Activated T-helper 1 cell treated with anti-CD3 and anti-CD28 coated beads, Interleukin-12 subunit alpha, Interleukin-12 subunit beta, Interleukin-2, Interleukin-4 antibody, amounts not matched to agents 30 ng/mL and 10 ng/mL and 1 ng/mL, durations not matched to agents 14 hours and 24 hours and 36 hours (primary cell): ENCODE measurements at regions not wholly inside any gene's neighbourhood (a gene's known extent, or its start where the extent isn't known, plus 50 kb on each side); places are given as distances from the start of the nearest gene placed in this dataset.
"Not testable (repeated sequence)": the region's sequence is repeated elsewhere in the genome, so short reads cannot be mapped to it uniquely, and the experiment has no call there.

ENCODE experiments used
- DNase-seq: peaks from one replicate; pipeline ENCODE4 v3.0.0; 2021; ENCODE audit warnings: low spot score
- H3K27ac Mint-ChIP-seq: one replicate; pipeline ENCODE4 v1.8.0; 2021; ENCODE audit warnings: mild to moderate bottlenecking, mixed read lengths
- H3K27me3 Mint-ChIP-seq: one replicate; pipeline ENCODE4 v1.8.0; 2022; ENCODE audit warnings: mild to moderate bottlenecking, moderate library complexity, mixed read lengths; ENCODE audit not compliant: insufficient read depth
- H3K36me3 Mint-ChIP-seq: one replicate; pipeline ENCODE4 v1.8.0; 2021; ENCODE audit warnings: low read depth, mixed read lengths
- H3K4me1 Mint-ChIP-seq: one replicate; pipeline ENCODE4 v1.8.0; 2021; ENCODE audit warnings: low read depth, mixed read lengths
- H3K4me3 Mint-ChIP-seq: one replicate; pipeline ENCODE4 v1.8.0; 2021; ENCODE audit warnings: mild to moderate bottlenecking, moderate library complexity, mixed read lengths
- H3K9me3 Mint-ChIP-seq: one replicate; pipeline ENCODE4 v1.8.0; 2021; ENCODE audit warnings: mixed read lengths
- intact Hi-C: fragments of 100-400 bp; cut with micrococcal nuclease; formaldehyde crosslinking; loops from one replicate; pipeline ENCODE4 v1.15.1; 2024

DNA sequence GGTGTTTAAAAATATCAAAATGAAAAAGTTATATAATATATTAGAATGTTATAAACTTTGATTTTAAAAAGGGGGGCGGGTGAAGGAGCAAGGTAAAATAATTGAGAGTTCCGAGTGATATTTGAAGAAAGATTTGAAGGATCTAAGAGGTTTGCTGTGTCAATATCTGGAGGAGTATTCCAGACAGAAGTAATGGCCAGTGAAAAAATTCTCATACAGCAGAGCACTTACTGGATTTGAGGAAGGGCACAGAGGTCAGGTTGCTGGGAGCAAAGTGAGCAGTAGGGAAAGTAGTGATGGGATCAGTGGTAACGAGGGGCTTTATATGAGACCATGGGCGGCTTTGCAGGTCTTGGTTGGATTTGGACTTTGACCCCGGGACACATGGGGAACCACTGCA, 531.5 kb downstream of the ADCYAP1 start:
- Mint-ChIP-seq H3K4me1 (no peaks in the 10 kb centered on the region), H3K27me3 (no peaks in the 10 kb centered on the region), H3K27ac (no peak overlapping the region), H3K36me3 (no peaks in the 10 kb centered on the region), H3K9me3 (no peaks in the 10 kb centered on the region), H3K4me3 (no peak overlapping the region)
- intact Hi-C loops, result no loop called here
- no peak for DNase-seq

- no peak for DNase-seq
- no peaks in the 10 kb centered on the region for H3K9me3 Mint-ChIP-seq
- no peak overlapping the region for H3K27ac Mint-ChIP-seq
- no peaks in the 10 kb centered on the region for H3K36me3 Mint-ChIP-seq
- no peak overlapping the region for H3K4me3 Mint-ChIP-seq
- intact Hi-C loops, result no loop called here
- no peaks in the 10 kb centered on the region for H3K27me3 Mint-ChIP-seq
- no peaks in the 10 kb centered on the region for H3K4me1 Mint-ChIP-seq
These were observed 533.8 kb downstream of the ADCYAP1 start for GRCh38 chr18:1438458-1438910.

GRCh38 chr18:1438967-1439366, 534.3 kb downstream of the ADCYAP1 start:
- H3K27ac Mint-ChIP-seq, result no peak overlapping the region
- H3K27me3 Mint-ChIP-seq, result no peaks in the 10 kb centered on the region
- no peak for DNase-seq
- H3K4me1 Mint-ChIP-seq, result no peaks in the 10 kb centered on the region
- intact Hi-C loops, result no loop called here
- no peaks in the 10 kb centered on the region for H3K9me3 Mint-ChIP-seq
- no peaks in the 10 kb centered on the region for H3K36me3 Mint-ChIP-seq
- H3K4me3 Mint-ChIP-seq, result no peak overlapping the region

DNA sequence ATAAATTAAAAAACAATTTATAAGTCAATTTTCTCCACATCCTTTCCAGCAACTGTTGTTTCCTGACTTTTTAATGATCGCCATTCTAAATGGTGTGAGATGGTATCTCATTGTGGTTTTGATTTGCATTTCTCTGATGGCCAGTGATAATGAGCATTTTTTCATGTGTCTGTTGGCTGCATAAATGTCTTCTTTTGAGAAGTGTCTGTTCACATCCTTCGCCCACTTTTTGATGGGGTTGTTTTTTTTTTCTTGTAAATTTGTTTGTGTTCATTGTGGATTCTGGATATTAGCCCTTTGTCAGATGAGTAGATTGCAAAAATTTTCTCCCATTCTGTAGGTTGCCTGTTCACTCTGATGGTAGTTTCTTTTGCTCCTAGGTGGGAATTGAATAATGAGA, 539.4 kb downstream of the ADCYAP1 start:
- DNase-seq, H3K4me3 Mint-ChIP-seq, H3K27ac Mint-ChIP-seq, H3K27me3 Mint-ChIP-seq, H3K9me3 Mint-ChIP-seq, H3K4me1 Mint-ChIP-seq, H3K36me3 Mint-ChIP-seq, intact Hi-C loops: not testable (repeated sequence)

GRCh38 chr18:1446765-1447164, 542.1 kb downstream of the ADCYAP1 start:
- no peak overlapping the region for H3K27ac Mint-ChIP-seq
- intact Hi-C loops, result no loop called here

DNA sequence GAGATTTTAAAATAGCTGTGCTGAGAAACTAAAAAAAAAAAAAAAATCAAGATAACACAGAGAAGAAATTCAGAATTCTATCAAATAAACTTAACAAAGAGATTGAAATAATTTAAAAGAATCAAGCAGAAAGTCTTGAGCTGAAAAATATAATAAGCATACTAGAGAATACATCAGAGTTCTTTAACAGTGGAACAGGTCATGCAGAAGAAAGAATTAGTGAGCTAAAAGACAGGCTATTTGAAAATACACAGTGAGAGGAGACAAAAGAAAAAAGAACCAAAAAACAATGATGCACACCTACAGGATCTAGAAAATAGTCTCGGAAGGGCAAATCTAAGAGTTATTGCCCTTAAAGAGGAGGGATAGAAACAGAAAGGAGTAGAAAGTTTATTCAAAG, 548.1 kb downstream of the ADCYAP1 start:
- intact Hi-C loops, result no loop called here
- no peaks in the 10 kb centered on the region for H3K36me3 Mint-ChIP-seq
- H3K27ac Mint-ChIP-seq, result no peak overlapping the region
- no peaks in the 10 kb centered on the region for H3K27me3 Mint-ChIP-seq
- no peak overlapping the region for H3K4me3 Mint-ChIP-seq
- H3K4me1 Mint-ChIP-seq, result no peaks in the 10 kb centered on the region
- H3K9me3 Mint-ChIP-seq, result peaks cover 6% of the 10 kb centered on the region
- DNase-seq, result no peak

More at GRCh38 chr18:1446765-1447164, 542.1 kb downstream of the ADCYAP1 start:
- Mint-ChIP-seq H3K27me3 (no peaks in the 10 kb centered on the region), H3K9me3 (no peaks in the 10 kb centered on the region), H3K4me1 (no peaks in the 10 kb centered on the region), H3K4me3 (no peak overlapping the region), H3K36me3 (no peaks in the 10 kb centered on the region)
- DNase-seq, result no peak

DNA sequence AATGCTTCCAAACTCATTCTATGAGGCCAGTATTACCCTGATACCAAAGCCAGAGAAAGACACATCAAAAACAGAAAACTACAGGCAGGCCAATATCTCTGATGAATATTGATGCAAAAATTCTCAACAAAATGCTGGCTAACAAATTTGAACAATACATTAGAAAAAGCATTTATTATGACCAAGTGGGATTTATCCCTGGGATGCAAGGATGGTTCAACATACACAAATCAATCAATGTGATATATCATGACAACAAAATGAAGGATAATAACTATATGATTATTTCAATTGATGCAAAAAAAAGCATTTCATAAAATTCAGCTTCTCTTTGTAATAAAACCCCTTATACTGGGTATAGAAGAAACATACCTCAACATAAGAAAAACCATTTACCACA, 550.9 kb downstream of the ADCYAP1 start:
- no peaks in the 10 kb centered on the region for H3K4me1 Mint-ChIP-seq
- intact Hi-C loops, result no loop called here
- H3K9me3 Mint-ChIP-seq, result peaks cover 6% of the 10 kb centered on the region
- no peak overlapping the region for H3K27ac Mint-ChIP-seq
- H3K27me3 Mint-ChIP-seq, result no peaks in the 10 kb centered on the region
- no peak overlapping the region for H3K4me3 Mint-ChIP-seq
- DNase-seq, result no peak
- H3K36me3 Mint-ChIP-seq, result no peaks in the 10 kb centered on the region

- peaks cover 3% of the 10 kb centered on the region for H3K9me3 Mint-ChIP-seq
- no peaks in the 10 kb centered on the region for H3K36me3 Mint-ChIP-seq
- no peaks in the 10 kb centered on the region for H3K4me1 Mint-ChIP-seq
- intact Hi-C loops, result no loop called here
- no peaks in the 10 kb centered on the region for H3K27me3 Mint-ChIP-seq
- H3K27ac Mint-ChIP-seq, result no peak overlapping the region
- DNase-seq, result no peak
- H3K4me3 Mint-ChIP-seq, result no peak overlapping the region
These were observed 553.9 kb downstream of the ADCYAP1 start for GRCh38 chr18:1458547-1458946.

DNA sequence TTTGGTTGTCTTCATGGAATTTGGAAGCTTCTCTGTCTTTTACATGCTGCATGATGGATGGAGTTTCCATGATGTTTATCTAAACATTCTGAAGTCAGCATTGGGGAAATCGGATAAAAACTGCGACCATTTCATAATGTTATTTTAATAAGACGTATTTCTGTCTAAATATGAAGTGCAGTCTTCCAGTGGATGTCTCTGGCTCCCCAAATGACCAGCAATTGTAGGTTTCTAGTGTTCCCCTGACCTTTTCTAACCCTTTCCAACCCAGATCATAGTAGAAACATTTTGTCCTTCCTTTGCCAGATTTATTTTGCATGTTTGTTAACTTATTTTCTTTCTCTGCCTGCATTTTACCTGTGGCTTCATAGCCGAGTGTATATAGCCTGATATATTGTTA, 559.3 kb downstream of the ADCYAP1 start:
- H3K9me3 Mint-ChIP-seq, result peaks cover 3% of the 10 kb centered on the region
- no peaks in the 10 kb centered on the region for H3K4me1 Mint-ChIP-seq
- intact Hi-C loops, result no loop called here
- DNase-seq, result no peak
- no peak overlapping the region for H3K4me3 Mint-ChIP-seq
- no peak overlapping the region for H3K27ac Mint-ChIP-seq
- H3K36me3 Mint-ChIP-seq, result no peaks in the 10 kb centered on the region
- no peaks in the 10 kb centered on the region for H3K27me3 Mint-ChIP-seq

- Mint-ChIP-seq H3K27me3 (no peaks in the 10 kb centered on the region), H3K9me3 (peaks cover 3% of the 10 kb centered on the region), H3K4me3 (no peak overlapping the region), H3K27ac (no peak overlapping the region), H3K36me3 (no peaks in the 10 kb centered on the region), H3K4me1 (no peaks in the 10 kb centered on the region)
- intact Hi-C loops, result no loop called here
- no peak for DNase-seq
These were observed 560.0 kb downstream of the ADCYAP1 start for GRCh38 chr18:1464444-1465217.

DNA sequence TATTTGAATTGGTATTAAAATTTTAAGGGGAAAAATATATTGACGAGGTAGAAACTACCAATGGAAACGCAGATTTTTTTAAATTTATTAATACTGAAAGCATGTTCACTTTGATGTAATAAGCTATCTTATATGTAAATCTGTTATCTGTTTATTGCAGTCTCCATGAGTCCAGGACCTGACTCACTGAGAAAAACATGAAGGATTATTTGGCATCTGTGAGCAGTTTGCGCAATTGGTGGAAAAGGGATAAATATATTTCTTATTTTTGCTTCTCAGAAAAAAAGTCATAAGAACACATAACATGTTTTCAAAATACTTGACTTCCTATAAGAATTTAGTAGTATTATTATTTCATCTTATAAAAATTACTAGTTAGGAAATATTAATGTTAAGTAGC, 561.4 kb downstream of the ADCYAP1 start:
- H3K27ac Mint-ChIP-seq, result no peak overlapping the region
- no peak overlapping the region for H3K4me3 Mint-ChIP-seq
- H3K9me3 Mint-ChIP-seq, result peaks cover 1% of the 10 kb centered on the region
- no peaks in the 10 kb centered on the region for H3K36me3 Mint-ChIP-seq
- no peaks in the 10 kb centered on the region for H3K4me1 Mint-ChIP-seq
- intact Hi-C loops, result no loop called here
- H3K27me3 Mint-ChIP-seq, result no peaks in the 10 kb centered on the region
- no peak for DNase-seq

DNA sequence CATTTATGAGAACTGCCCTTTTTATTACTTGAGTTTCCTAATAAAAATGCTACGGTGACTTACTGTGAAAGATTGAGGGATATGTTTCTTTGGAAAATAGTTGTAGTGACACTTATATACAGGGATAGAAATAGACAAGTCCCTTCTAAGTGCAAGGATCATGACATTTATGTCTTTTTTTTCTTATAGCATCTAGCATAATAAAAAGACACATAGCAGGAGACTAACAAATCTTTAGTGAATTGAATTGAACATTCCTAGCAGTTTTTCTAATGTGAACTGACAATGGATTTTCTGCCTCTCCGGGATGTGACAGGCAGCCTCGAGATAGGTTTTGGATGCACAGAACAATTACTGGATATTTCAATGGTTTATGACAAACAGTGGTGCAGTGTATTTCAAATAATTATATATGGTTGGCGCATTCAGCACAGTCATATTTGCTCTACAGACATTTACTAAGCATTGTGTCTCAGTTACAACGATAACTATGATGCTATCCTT, 562.8 kb downstream of the ADCYAP1 start:
- Mint-ChIP-seq H3K27ac (no peak overlapping the region), H3K9me3 (no peaks in the 10 kb centered on the region)
- intact Hi-C loops, result no loop called here

GRCh38 chr18:1468550-1468949, 563.9 kb downstream of the ADCYAP1 start:
- no peaks in the 10 kb centered on the region for H3K9me3 Mint-ChIP-seq
- no peaks in the 10 kb centered on the region for H3K4me1 Mint-ChIP-seq
- intact Hi-C loops, result no loop called here
- no peaks in the 10 kb centered on the region for H3K36me3 Mint-ChIP-seq
- H3K4me3 Mint-ChIP-seq, result no peak overlapping the region
- no peak for DNase-seq
- H3K27me3 Mint-ChIP-seq, result no peaks in the 10 kb centered on the region
- no peak overlapping the region for H3K27ac Mint-ChIP-seq

More for the DNA sequence above, 562.8 kb downstream of the ADCYAP1 start:
- H3K4me1 Mint-ChIP-seq, result no peaks in the 10 kb centered on the region
- H3K4me3 Mint-ChIP-seq, result no peak overlapping the region
- H3K27me3 Mint-ChIP-seq, result no peaks in the 10 kb centered on the region
- H3K36me3 Mint-ChIP-seq, result no peaks in the 10 kb centered on the region
- no peak for DNase-seq

DNA sequence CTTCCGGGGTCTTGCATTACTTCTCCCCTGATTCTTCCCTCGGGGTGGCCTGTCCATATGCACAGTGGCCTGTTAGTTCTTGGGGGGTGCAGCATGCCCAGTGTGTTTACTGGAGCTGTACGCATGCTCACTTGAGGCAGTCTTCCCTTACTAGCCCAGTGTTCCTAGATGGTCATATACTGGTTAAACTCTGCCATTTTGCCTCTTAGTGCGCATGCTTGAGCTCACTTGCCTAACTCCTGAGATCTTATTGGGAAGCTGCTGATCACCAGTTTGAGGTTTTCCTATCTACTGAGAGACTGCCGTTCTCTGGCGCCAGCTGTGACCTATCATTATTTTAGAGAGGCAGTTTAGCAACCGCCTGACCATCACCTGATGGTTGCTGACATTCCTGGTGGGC, 571.2 kb downstream of the ADCYAP1 start:
- no peak for DNase-seq
- Mint-ChIP-seq H3K4me3 (no peak overlapping the region), H3K27ac (no peak overlapping the region), H3K9me3 (no peaks in the 10 kb centered on the region), H3K4me1 (no peaks in the 10 kb centered on the region), H3K36me3 (no peaks in the 10 kb centered on the region), H3K27me3 (no peaks in the 10 kb centered on the region)
- intact Hi-C loops, result no loop called here
